Sigmoid colon (tissue), 4 donors: ENCODE measurements at regions not wholly inside any gene's neighbourhood (a gene's known extent, or its start where the extent isn't known, plus 50 kb on each side); places are given as distances from the start of the nearest gene placed in this dataset.

Source experiments
- EP300 ChIP-seq, 4 donors: sonication (generic); formaldehyde crosslinking; IDR thresholded peaks; one replicate each; pipeline ENCODE4 v1.6.1; 2017; ENCODE audit warnings: antibody characterized with exemption in 4 of 4
- POLR2A ChIP-seq, 2 donors: fragments of 450-650 bp; IDR thresholded peaks; one replicate each; pipeline ENCODE4 v1.6.1; 2016; ENCODE audit warnings: antibody characterized with exemption in 2 of 2, mild to moderate bottlenecking in 2 of 2, moderate library complexity in 2 of 2
- TF ChIP-seq, protein P1 (sequence below), 4 experiments: fragments of 450-650 bp in 3 of 4; fragments of 200-600 bp in 1 of 4; IDR thresholded peaks; one replicate each; pipeline ENCODE4 v1.5.1; 2016 to 2019; ENCODE audit warnings: antibody characterized with exemption in 4 of 4, mild to moderate bottlenecking in 3 of 4, moderate library complexity in 2 of 4

DNA sequence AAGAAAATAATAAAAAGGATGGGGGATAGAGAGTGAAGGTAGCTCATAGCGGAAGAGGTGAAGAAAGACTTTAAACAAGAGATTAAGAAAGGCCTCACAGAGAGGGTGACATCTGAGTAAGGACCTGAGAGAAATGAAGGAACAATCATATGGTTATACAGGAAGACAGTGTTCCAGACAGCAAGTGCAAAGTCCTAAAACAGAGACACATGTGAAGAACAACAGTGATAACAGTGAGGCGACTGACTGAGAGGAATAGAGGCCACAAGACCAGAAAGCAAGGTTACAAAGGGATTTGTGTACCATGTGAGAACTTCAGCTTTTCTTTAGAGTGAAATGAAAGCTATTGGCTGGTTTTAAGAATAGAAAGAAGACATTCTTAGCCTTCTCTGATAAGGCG lies 141.6 kb upstream of the PALMD start:
- no peak for TF ChIP-seq EP300 (IDR thresholded peaks at IDR 0.05)
- TF ChIP-seq, protein P1, sequence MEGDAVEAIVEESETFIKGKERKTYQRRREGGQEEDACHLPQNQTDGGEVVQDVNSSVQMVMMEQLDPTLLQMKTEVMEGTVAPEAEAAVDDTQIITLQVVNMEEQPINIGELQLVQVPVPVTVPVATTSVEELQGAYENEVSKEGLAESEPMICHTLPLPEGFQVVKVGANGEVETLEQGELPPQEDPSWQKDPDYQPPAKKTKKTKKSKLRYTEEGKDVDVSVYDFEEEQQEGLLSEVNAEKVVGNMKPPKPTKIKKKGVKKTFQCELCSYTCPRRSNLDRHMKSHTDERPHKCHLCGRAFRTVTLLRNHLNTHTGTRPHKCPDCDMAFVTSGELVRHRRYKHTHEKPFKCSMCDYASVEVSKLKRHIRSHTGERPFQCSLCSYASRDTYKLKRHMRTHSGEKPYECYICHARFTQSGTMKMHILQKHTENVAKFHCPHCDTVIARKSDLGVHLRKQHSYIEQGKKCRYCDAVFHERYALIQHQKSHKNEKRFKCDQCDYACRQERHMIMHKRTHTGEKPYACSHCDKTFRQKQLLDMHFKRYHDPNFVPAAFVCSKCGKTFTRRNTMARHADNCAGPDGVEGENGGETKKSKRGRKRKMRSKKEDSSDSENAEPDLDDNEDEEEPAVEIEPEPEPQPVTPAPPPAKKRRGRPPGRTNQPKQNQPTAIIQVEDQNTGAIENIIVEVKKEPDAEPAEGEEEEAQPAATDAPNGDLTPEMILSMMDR (IDR thresholded peaks at IDR 0.05): no peak
- TF ChIP-seq POLR2A (IDR thresholded peaks at IDR 0.05): no peak
